HEK293 (cell line): ENCODE measurements at regions not wholly inside any gene's neighbourhood (a gene's known extent, or its start where the extent isn't known, plus 50 kb on each side); places are given as distances from the start of the nearest gene placed in this dataset.

Experiments
- REST ChIP-seq: fragments of 450-650 bp; formaldehyde crosslinking; IDR thresholded peaks from 2 replicates; pipeline ENCODE4 v1.5.1; 2016; ENCODE audit warnings: missing biosample characterization, missing genetic modification characterization
- YY1 ChIP-seq: fragments of 450-650 bp; formaldehyde crosslinking; IDR thresholded peaks from 2 replicates; pipeline ENCODE4 v1.5.1; 2018; ENCODE audit warnings: missing biosample characterization, missing genetic modification characterization
- ZBTB1 ChIP-seq: fragments of 450-650 bp; formaldehyde crosslinking; IDR thresholded peaks from 2 replicates; pipeline ENCODE4 v1.5.1; 2016; ENCODE audit warnings: missing biosample characterization, missing genetic modification characterization
- ZNF132 ChIP-seq: fragments of 450-650 bp; formaldehyde crosslinking; IDR thresholded peaks from 2 replicates; pipeline ENCODE4 v1.5.1; 2017; ENCODE audit warnings: missing biosample characterization, missing genetic modification characterization, borderline replicate concordance
- TF ChIP-seq, protein P1 (sequence below): fragments of 450-650 bp; formaldehyde crosslinking; IDR thresholded peaks from 2 replicates; pipeline ENCODE4 v1.5.1; 2016; ENCODE audit warnings: missing biosample characterization, missing genetic modification characterization
- TF ChIP-seq, protein P2 (sequence below): fragments of 450-650 bp; formaldehyde crosslinking; IDR thresholded peaks from 2 replicates; pipeline ENCODE4 v1.5.1; 2016; ENCODE audit warnings: missing biosample characterization, missing genetic modification characterization
- TF ChIP-seq, protein P3 (sequence below): sonication (generic); formaldehyde crosslinking; IDR thresholded peaks from 2 replicates; pipeline ENCODE4 v1.8.1; 2022; ENCODE audit warnings: mild to moderate bottlenecking, moderate library complexity, missing genetic modification reagents

- no peak for TF ChIP-seq YY1 (tag by site-specific recombination)
- TF ChIP-seq, protein P1, sequence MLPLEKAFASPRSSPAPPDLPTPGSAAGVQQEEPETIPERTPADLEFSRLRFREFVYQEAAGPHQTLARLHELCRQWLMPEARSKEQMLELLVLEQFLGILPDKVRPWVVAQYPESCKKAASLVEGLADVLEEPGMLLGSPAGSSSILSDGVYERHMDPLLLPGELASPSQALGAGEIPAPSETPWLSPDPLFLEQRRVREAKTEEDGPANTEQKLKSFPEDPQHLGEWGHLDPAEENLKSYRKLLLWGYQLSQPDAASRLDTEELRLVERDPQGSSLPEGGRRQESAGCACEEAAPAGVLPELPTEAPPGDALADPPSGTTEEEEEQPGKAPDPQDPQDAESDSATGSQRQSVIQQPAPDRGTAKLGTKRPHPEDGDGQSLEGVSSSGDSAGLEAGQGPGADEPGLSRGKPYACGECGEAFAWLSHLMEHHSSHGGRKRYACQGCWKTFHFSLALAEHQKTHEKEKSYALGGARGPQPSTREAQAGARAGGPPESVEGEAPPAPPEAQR (tag by site-specific recombination), result no peak
- TF ChIP-seq, protein P2, sequence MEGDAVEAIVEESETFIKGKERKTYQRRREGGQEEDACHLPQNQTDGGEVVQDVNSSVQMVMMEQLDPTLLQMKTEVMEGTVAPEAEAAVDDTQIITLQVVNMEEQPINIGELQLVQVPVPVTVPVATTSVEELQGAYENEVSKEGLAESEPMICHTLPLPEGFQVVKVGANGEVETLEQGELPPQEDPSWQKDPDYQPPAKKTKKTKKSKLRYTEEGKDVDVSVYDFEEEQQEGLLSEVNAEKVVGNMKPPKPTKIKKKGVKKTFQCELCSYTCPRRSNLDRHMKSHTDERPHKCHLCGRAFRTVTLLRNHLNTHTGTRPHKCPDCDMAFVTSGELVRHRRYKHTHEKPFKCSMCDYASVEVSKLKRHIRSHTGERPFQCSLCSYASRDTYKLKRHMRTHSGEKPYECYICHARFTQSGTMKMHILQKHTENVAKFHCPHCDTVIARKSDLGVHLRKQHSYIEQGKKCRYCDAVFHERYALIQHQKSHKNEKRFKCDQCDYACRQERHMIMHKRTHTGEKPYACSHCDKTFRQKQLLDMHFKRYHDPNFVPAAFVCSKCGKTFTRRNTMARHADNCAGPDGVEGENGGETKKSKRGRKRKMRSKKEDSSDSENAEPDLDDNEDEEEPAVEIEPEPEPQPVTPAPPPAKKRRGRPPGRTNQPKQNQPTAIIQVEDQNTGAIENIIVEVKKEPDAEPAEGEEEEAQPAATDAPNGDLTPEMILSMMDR, result no peak
- no peak for TF ChIP-seq ZBTB1 (tag by site-specific recombination)
- no peak for TF ChIP-seq REST (tag by site-specific recombination)
- TF ChIP-seq, protein P3, sequence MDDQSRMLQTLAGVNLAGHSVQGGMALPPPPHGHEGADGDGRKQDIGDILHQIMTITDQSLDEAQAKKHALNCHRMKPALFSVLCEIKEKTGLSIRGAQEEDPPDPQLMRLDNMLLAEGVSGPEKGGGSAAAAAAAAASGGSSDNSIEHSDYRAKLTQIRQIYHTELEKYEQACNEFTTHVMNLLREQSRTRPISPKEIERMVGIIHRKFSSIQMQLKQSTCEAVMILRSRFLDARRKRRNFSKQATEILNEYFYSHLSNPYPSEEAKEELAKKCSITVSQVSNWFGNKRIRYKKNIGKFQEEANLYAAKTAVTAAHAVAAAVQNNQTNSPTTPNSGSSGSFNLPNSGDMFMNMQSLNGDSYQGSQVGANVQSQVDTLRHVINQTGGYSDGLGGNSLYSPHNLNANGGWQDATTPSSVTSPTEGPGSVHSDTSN (CRISPR knock-in tag), result no peak
- no peak for TF ChIP-seq ZNF132 (tag by site-specific recombination)
Measured at GRCh38 chr4:126364311-126364911, 1049.7 kb downstream of the FAT4 start.
